Superior temporal gyrus (tissue), 1 donor: ENCODE measurements at regions not wholly inside any gene's neighbourhood (a gene's known extent, or its start where the extent isn't known, plus 50 kb on each side); places are given as distances from the start of the nearest gene placed in this dataset.

Experiments
- DNase-seq: peaks from one replicate; pipeline ENCODE4 v3.0.0-alpha.2; 2016; ENCODE audit errors: extremely low spot score

- DNase-seq: no peak
Observed at GRCh38 chr3:139778682-139779233, 101.0 kb upstream of the NMNAT3 start.

GRCh38 chr3:139774560-139775302 is 97.0 kb upstream of the NMNAT3 start:
- DNase-seq: peak; percentile 18

DNA sequence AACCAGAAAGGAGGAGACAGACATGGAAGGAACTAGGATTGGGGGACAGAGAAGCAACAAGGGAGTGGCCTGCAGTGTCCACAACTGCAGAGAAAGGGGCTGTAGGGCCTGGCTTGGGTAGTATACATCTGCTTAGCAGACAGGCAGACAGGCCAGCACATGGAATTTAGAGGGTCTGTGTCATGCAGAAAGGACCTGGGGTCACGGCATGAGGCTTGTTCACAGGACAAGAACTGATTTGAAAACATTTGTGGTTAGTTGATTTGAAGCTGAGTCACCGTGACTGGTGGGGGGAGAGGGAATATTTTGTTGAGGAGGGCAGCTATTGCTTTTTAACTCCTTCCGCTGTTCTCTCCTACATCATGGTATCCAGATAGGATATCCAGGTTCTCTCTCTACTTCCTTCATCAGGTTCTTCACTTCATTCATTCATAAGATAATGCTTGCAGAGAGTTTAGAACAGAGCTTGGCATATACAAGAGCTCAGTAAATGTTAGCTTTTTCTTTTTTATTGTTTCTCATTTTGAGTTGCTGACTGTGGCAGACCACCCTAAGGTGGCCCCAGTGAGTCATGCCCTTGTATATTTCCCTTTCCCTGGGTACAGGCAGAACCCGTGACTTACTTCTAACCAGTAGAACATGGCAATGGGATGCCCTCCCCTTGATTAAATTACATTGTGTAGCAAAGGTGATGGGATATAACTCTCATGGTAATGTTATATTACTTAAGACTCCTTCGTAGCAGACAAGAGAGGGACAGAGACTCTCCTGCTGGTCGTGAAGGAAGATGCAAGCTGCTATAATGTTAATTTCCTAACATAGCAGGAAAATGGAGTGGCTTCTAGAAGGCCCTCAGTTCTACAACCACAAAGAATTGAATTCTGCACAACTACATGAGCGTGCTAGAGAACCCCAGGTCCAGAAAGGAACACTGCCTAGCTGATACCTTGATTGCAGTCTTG is 95.0 kb upstream of the NMNAT3 start:
- DNase-seq: no peak

DNA sequence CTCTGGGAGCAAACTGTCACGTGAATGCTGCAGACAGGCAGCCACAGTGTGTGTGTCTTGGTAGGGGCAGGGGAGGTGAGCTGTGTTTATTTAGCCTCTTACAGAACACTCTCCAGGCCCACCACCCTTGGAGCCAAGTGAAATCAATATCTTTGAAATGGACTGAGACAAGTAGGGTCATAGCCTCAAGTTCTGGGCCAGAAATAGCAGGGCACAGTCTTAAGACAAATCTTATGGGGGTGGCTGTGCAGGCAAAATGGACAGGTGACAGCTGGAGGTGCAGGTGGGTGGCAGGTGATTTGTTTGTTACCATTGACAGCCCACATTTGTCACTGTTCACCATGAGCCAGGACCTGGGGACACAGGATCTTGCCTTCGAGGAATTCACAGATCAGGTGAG is 93.6 kb upstream of the NMNAT3 start:
- DNase-seq: no peak

GRCh38 chr3:139770577-139770976 is 92.8 kb upstream of the NMNAT3 start:
- DNase-seq: no peak

DNA sequence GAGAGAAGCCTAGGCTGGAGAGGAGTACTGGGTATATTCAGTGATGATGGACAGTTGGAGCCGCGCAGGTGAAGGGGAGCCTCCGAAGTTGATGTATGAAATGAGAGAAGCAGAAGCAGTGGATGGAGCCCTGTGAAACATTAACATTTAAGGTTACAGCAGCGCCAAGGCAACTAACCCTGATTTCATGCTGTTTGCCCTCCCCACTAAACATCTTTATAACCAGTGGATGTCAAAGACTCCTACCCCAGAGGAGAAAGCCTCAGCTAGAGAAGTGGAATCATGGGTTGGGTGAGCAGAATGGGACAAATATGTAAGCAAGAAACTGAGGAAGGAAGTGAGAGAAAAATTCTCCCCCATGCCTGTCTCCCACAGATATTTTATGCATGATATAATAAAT is 92.0 kb upstream of the NMNAT3 start:
- DNase-seq: no peak

DNA sequence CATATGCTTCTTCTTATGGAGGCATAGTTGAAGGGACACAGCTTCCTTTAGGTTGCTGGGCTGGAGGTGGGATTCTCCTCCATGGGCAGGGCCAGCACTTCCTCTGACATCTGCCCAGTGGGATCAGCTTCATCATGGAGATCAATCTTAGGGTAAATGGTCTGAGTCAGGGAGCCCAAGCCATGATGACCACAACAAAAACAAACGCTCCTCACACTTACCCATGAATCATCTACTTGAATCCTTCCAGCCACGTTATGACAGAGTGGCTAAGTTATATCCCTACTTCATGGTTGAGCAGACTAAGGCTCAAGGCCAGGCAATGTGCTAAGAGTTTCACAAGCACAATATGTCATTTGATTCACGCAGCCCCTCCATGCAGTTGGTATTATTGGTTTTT is 87.2 kb upstream of the NMNAT3 start:
- no peak for DNase-seq

DNA sequence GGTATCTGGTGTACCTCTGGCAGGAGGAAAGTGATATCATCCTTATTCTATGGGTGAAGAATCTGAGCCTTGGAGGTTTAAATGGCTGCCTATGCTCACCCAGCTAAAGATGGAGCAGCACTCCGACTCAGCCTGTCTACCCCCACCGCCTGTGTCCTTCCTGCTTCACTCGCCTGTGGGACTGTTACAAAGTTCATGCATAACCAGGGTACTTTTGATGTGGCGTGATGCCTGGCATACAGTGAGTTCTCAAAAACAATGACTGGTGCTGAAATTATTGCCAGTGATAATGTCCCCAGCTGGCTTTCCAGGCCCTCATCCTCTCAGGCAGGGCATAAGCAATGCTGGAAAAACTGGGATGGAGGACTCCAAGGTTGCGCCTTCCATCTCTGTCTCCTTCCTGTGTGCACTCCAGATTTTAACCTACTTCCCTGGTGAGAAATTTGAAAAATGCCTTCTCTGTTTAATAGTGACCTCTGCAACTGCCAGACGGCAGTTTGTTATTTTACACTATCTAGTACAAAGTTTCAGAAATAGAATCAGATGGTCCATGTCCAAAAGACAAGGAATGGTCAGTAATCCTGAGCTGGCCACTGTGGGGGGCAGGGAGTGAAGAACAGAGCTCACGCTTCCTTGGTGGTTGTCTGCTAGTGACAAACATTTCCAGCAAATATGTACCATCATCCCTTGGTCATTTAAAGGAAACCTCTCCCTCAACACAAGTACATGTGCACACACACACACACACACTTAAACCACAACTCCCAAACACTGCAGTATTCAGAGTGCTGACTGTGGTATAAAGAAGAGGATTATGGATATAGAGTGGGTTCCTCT is 86.5 kb upstream of the NMNAT3 start:
- no peak for DNase-seq

DNA sequence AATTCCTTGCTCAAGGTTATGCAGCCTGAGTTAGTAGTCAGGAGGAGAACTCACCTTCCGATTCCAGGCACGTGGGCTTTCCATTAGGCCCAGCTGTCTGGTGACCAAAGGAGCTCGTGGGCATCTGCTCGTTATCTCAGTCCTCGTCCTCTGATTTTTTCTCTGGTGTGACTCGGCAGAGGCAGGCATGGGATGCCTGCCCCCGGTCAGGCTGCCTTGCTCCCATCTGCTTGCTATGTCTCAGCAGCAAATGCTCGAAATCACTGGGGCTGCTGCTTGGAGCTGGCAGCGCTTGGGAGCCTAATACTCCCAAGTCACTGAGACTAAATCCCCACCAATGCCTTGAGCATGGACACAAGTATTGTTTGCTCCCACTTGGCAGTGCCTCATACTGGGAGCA is 84.5 kb upstream of the NMNAT3 start:
- no peak for DNase-seq

GRCh38 chr3:139759470-139759869 is 81.7 kb upstream of the NMNAT3 start:
- DNase-seq: no peak

- DNase-seq: no peak
Observed at GRCh38 chr3:139758654-139759291, 81.0 kb upstream of the NMNAT3 start.

DNA sequence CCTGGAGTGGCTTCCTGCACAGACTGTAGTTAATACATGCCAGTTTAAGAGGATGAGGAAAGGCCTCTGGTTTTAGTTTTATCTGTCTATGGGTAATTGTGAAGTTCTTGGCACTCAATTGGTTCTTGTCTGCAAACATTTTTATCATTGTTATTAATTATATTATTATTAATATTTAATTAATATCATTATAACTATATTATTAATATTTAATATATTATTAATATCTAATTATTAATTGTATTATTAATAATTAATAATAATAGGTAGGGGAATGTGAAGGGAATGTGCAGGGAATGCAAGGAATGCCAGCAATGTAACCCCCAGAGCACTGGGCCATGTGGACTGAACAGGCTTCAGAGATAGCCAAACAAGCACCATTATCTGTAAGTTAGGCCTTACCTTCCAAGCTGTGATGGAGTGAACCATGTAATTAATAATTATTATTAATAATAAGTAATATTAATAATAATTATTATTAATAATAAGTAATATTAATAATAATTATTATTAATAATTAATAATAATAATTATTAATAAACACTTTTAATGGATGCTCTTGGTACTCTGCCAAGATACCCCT is 79.8 kb upstream of the NMNAT3 start:
- DNase-seq: no peak

- DNase-seq: no peak
Observed at GRCh38 chr3:139756529-139757103, 78.8 kb upstream of the NMNAT3 start.

DNA sequence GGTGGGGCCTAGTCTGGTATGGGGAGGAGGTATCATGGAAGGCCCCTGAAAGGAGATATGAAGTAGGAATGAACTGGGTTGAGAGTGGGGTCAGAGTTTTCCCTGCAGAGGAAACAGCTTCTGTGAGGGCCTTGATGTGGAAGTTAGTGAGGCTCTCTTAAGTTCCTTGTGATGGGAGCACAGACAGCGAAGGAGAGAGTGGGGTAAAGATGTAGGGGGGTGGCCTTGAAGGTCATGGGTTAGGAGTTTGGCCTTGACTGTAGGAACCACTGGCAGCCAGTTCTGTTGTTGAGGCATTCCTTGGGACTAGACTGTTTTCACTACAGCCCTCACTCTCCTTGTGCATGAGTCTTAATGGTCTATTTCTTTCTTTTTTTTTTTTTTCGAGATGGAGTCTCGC is 77.8 kb upstream of the NMNAT3 start:
- no peak for DNase-seq

- no peak for DNase-seq
Observed at GRCh38 chr3:139751789-139752188, 74.0 kb upstream of the NMNAT3 start.

DNA sequence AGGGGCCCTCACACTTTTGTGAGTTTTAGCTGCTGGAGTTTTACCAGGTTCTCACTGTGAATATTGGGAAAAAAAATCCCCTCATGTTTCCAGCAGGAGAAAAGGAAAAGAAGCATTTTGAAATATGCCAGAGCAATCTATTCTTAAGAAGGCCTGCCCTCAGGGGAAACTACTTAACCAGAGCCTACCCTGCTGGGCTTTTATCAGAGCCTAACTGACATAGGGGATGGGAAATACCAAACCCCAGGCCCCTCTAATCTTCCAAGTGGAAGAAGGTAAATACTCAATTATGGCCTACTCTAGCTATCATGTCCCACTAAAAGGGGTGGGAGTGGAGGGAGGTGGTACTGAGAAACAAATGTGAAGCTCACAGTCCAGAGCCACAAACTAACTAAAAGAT is 68.7 kb upstream of the NMNAT3 start:
- no peak for DNase-seq

DNA sequence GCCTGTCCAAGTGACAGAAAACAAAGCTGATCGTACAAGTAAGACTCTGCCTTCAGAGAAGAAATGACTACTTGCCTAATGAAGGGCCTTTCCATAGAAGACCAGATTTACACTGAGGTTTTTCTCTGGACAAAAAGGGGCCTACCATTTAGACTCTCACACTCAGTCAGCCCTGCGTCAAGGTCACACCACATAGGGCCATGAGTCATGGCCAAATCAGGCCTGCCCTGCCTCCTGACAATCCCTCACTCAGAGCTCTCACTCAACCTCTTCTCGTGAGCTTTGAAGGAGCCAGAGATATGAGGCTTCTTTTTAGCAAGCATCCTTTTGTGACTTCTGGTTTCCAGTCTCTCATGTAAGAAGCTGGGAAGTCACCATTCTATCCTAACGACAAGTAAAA is 68.1 kb upstream of the NMNAT3 start:
- DNase-seq: no peak

DNA sequence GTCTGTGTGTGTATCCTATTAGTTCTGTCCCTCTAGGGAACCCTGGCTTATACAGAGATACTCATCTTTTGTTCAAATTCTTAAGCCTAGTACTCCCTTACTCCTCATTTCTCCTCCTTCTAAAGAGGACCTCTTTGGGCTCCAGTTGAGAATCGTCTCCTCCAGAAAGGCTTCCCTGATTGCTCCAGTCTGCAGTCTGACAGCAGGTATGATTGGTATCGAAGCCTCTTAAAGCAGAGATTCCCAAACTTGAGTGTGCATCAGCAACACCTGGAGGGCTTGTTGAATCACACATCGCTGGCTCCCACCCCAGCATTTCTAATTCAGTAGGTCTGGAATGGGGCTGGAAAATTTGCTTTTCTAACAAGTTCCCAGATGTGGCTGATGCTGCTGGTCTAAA is 60.9 kb upstream of the NMNAT3 start:
- DNase-seq: no peak

DNA sequence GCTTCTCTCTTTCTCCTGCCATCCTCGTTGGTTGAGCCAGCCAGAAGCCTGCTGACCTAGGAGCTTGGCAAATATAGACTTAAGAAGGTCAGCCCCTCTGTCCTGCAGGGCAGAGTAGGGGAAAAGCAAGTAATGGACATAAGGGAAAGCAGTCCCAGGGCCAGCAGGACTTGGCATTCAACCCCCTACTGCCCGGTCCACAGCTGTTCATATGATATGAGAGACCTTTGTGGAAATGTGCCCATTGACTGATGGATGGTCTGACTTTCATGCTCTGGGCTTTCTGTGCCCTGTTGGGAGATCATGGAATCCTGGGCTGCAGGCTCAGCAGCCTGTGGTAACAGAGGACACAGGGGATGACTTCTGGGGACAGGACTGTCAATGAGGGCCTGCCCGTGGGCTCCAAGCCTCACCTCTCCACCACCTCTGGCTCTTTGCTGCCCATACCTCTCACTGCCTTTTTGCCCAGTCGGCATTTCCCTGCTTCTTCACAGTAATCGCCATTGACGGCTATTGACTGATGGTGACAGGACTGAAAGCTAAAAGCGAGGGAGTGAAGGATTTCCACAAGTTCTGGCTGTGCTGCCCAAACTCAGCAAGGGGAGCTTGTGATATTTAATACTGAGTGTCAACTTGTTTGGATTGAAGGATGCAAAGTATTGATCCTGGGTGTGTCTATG is 60.0 kb upstream of the NMNAT3 start:
- DNase-seq: no peak

GRCh38 chr3:139735191-139735590 is 57.4 kb upstream of the NMNAT3 start:
- DNase-seq: no peak
